ENCODE measurements at regions not wholly inside any gene's neighbourhood (a gene's known extent, or its start where the extent isn't known, plus 50 kb on each side); places are given as distances from the start of the nearest gene placed in this dataset.
A peak's percentile ranks its signal among the peaks of the same experiment; 100 is the strongest.
"Not testable (repeated sequence)": the region's sequence is repeated elsewhere in the genome, so short reads cannot be mapped to it uniquely, and the experiment has no call there.

DNA sequence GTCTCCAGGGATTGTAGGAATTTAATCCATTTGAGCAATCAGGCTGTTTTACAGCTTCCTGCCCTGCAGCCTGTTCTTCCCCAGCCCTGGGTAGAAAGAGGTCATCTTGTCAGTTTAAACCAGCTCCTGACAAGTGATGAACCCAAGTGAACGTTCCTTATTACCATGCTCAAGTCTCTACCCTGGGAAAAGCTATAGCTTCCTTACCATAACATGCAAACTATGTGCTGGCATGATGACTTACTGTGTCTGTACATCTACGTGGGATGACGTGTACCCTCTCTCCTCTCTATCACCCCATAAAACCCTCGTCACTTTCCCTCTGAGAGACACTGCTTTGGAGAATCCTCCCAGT is 452.2 kb downstream of the XYLT1 start:
- no peak for DNase-seq

DNA sequence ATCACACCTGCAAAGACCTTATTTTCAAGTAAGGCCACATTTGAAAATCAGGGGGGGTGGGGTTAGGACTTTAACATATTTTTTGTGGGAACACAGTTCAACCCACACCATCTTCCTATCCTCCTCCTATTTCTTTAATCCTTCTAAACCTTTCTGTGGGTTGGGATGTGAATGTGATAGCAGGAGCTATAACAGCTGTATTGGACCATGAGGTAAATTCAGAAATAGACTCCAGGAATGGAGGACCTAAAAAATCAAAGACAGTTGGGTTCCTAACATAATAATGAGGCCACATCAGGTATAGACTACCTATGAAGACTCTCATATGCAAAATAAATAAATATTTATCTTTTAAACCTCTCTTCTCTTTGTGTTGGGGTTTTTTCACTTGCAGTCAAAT is 451.4 kb downstream of the XYLT1 start:
- DNase-seq = no peak

DNA sequence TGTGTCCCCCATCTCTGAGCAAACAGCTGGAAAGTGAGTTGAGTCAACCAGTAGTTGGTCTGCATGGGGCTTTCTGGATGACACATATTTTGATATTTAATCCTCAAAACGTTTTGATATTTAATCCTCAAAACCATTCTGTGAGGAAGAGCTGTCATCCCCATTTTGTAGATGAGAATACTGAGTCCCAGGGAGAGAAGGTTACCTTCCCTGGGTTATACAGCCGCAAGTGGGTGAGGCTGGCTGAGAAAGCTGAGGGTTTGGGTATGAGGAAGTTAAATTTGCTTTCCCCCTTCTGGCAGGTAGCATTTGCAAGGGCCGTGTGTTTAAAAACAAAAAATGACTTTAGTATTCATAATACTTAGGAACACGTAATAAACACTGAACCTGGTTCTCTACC is 447.2 kb downstream of the XYLT1 start:
- no peak for DNase-seq

DNA sequence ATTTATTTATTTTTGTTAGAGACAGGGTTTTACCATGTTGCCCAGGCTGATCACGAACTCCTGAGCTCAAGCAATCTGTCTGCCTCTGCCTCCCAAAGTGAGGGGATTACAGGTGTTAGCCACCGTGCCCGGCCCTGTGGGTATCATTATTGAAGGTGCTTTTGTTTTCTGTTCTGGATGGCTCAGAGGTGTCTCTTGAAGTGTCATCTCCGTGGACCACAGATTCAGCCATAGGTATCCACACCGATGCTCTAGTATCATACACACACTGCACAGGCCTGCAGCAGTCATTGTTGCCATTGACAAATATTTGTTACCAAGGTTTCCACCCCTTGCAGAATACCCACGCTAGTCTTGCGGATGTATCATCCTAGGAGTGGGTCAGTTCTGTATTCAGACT is 446.2 kb downstream of the XYLT1 start:
- DNase-seq = no peak

DNA sequence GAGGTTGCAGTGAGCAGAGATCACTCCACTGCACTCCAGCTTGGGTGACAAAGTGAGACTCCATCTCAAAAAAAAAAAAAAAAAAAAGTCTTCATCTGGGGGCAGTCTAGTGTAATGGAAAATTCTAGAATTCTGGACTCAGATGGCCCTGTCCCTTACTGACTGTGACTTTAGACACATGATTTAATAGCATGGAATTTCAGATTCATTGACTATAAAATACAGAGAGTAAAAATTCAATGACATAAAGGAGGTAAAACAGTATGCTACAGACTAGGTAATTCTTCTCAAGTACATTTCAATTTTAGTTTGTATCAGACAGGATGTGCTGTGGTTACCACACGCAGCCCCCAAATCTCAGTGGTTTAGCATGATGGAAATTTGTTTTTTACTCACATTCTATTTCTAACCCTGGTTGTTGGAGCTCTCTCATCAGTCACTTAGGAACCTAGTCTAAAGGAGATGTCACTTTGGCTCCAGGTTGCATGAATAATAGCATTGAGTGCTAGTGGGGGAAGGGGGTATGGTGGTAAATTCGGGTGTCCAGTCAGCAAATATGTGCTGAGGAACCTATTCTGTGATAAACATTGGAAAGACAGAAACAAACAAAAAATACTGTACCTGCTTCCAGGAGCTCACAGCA is 444.0 kb downstream of the XYLT1 start:
- peak; percentile 16 for DNase-seq

DNA sequence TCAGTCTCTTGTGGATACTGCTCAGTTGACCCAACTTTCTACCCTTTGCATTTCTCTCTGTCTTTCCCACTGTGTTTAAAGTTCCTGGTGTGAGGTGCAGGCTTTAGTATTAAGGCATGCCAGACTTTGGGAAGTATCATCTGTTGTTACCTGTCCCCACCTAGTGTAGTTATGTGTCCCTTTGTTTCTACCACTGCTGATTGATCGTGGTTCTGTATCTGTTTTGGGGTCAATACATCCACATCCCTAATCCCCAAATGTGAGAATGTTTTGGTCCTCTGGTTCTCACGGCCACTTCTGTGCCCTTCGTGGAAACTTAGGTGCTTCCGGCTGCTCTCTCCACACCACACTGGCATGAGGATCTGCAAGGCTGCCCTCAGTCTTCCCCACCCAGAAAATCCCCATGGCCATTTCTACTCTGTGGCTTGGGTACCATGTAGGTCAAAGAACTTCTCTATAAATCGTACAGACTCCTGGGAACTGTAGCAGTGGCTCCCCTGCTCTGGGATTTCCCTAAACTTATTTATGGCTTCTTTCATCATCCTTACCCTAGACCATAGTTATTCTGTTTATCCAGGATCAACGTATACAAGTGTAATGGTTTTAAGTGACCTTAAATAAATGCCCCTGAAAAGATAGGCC is 443.2 kb downstream of the XYLT1 start:
- DNase-seq = no peak

DNA sequence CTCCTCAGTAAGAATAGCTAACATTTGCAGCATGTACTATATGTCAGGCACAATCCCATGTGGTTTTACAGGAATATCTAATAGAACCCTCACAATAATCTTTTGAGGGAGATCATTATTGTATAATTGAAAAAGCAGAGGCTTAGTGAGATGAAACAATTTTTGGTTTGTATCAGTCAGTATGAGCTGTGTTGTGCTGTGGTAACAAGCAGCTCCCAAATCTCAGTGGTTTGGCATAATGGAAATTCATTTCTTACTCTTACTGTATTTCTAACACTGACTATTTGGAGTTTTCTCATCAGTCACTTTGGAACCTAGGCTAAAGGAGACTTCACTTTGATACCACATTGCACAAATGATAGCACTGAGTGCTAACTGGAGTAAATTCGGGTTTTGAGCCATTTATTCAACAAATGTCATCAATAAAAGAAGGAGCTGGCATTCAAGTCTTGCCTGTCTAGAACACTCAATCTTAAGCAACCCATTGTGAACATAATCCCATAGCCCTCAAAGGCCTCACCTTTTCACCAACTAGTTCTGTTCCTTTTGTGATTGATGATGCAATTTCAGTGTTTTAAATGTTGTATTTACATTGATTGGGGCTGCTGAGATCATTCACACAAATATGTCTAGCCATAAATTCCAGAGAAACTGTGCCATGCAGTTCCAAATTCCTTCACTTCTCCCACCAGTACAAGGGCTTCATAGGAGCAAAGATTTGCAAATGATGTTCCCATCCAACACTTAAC is 441.0 kb downstream of the XYLT1 start:
- no peak for DNase-seq

DNA sequence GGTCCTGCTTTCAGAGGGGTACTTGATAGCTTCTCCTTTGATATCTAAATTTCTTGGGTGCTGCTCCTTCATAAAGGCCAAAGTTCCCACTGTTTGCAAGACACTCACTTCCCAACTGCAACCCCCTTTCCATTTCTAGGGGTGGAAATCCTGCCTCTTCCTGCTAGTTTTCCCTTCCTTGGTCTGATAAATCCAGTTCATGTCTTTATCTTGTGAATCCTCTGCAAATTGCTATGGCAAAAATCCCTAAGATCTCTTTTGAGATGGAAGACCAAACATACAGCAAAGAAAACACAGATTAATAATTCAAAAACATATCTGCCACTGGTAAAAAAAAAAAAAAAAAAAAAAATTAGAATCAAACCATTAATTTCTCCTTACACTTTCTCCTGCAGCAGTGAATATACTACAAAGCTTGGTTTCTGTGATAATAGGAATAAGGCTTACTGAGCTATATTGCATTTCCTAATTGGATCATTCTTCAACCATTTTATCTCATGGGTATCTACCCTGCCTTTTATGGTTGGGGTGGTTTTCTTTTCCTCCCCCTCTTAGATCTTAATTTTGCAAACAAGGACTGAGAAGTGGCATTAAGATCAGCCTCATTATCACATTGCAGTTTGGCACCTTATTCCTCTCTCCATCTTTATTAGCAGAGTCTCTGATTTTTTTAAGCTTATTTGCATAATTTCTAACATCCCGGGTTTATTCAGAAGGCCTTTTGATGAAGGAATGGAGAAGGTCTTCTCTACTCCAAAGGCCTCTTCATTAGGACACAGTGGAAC is 439.1 kb downstream of the XYLT1 start:
- no peak for DNase-seq

DNA sequence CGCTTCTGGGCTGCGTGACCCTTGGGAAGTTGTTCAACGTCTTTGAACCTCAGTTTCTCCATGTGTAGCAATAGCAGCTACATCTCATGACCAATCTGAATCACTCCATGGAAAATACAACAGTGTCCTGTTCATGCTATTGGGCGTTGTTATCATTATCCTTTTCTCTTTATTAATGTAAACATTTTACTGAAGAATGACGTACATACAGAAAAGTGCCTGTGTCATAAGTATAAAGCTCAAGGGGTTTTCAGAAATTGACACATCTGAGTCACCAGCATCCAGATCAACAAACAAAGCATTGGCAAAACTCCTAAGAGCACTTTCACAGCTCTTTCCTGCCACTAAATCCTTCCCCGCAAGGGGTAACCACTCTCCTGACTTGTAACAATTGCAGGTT is 438.4 kb downstream of the XYLT1 start:
- no peak for DNase-seq

DNA sequence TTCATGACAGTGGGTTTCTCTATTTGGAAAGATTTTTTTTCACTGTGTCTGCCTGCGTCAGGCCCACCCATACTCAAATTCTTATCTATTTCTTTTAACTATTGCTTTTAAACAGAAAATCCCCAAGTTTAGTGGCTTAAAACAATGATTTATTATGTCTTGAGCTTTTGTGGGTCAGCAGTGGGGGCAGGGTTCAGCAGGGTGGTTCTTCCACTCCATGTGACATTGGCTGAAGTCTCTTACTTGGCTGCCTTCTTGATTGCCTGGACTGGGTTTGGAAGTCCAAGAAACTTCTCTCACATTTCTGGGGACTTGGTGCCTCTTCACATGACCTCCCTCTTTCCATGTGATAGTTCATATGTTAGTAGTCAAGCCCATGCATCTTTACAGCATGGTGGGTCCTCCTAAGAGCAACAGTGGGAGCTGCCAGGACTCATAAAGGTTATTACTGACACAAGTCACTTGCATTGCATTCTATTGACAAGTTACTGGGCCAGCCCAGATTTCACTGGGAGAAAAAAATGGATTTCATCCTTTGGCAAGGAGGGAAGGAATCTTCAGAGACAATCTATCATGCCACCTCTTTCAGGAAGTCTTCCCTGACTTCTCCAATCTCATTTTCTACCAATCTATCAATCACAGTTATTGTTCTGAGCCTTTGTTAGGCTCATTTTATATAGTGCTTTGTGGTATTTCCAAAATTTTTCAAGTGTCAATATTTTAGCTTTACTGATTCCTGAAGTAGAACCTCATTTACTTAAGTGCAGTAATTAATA is 436.1 kb downstream of the XYLT1 start:
- no peak for DNase-seq

DNA sequence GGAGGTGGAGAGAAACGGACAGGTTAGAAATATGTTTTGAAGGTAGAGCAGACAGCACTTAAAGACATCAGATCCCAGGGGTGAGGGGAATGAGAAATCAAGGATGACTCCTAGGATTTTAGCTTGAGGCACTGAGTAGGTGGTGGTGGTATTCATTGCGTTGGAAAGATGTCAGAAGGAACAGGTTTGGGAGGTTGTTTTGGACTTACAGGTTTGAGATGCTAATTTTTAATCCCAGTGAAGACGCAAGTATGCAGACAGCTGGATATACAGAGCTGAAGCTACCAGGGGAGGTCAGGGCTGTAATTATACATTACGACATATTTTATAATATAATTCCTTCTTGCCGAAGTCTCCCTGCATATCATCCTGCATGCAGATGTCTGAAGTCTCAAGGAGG is 433.3 kb downstream of the XYLT1 start:
- no peak for DNase-seq

DNA sequence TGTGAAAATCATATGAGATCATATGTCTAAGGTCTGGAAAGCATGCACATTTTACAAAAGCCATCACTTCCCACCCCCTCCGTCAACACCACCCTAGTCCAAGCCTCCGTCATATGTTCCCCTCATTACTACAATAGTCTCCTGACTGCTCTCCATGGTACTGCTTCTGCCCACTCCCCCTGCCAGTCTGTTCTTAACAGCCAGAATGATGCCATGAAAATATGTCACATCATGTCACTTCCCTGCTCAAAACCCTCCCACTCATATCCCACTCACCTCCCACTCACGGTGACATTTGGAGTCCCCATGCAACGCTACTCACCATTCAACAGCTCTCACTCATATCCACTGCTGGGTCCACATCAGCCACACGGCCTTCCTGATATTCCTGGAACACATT is 432.3 kb downstream of the XYLT1 start:
- DNase-seq = no peak

DNA sequence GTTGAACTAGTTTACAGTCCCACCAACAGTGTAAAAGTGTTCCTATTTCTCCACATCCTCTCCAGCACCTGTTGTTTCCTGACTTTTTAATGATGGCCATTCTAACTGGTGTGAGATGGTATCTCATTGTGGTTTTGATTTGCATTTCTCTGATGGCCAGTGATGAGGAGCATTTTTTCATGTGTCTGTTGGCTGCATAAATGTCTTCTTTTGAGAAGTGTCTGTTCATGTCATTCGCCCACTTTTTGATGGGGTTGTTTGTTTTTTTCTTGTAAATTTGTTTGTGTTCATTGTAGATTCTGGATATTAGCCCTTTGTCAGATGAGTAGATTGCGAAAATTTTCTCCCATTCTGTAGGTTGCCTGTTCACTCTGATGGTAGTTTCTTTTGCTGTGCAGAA is 421.7 kb downstream of the XYLT1 start:
- not testable (repeated sequence) for DNase-seq

DNA sequence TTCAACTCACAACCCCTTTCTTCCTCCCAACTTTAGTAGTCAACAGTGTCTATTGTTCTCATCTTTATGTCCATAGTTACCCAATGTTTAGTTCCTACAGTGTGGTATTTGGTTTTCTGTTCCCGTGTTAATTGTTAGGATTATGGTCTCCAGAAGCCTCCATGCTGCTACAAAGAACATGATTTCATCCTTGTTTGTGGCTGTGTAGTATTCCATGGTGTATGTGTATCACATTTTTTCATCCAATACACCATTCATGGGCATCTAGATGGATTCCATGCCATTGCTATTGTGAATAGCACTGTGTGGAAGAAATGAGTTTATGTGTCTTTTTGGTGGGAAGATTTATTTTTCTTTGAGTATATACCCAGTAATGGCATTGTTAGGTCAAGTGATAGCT is 420.3 kb downstream of the XYLT1 start:
- DNase-seq = no peak
